Neural progenitor cell (in vitro differentiated cells): ENCODE measurements at regions not wholly inside any gene's neighbourhood (a gene's known extent, or its start where the extent isn't known, plus 50 kb on each side); places are given as distances from the start of the nearest gene placed in this dataset.
A peak's percentile ranks its signal among the peaks of the same experiment; 100 is the strongest.

Experiments used
- DNase-seq: peaks from one replicate; pipeline ENCODE4 v3.0.0-alpha.2; 2016; ENCODE audit warnings: low spot score
- H2AFZ ChIP-seq: fragments of 200-600 bp; sonication (generic); replicated peaks from 2 replicates; pipeline ENCODE4 v1.6.1; 2016; ENCODE audit warnings: antibody characterized with exemption
- H3F3A ChIP-seq: fragments of 200-600 bp; sonication (generic); 2 replicates; pipeline ENCODE4 v1.6.1; 2016; ENCODE audit warnings: antibody characterized with exemption, low read depth
- H3K27ac ChIP-seq: fragments of 200-600 bp; sonication (generic); 2 replicates; pipeline ENCODE4 v1.5.1; 2016; ENCODE audit warnings: mild to moderate bottlenecking
- H3K27me3 ChIP-seq: fragments of 200-600 bp; sonication (generic); 2 replicates; pipeline ENCODE4 v1.6.1; 2016; ENCODE audit warnings: mild to moderate bottlenecking, moderate library complexity
- H3K36me3 ChIP-seq: fragments of 200-600 bp; sonication (generic); 2 replicates; pipeline ENCODE4 v1.5.1; 2016
- H3K4me1 ChIP-seq: fragments of 200-600 bp; sonication (generic); 2 replicates; pipeline ENCODE4 v1.6.1; 2016; ENCODE audit warnings: mixed run types
- H3K4me2 ChIP-seq: fragments of 200-600 bp; sonication (generic); 2 replicates; pipeline ENCODE4 v1.6.1; 2016
- H3K4me3 ChIP-seq: fragments of 200-600 bp; sonication (generic); 2 replicates; pipeline ENCODE4 v1.5.1; 2016
- H3K79me2 ChIP-seq: fragments of 200-600 bp; sonication (generic); 2 replicates; pipeline ENCODE4 v1.6.1; 2016; ENCODE audit warnings: low read depth
- H3K9ac ChIP-seq: fragments of 200-600 bp; sonication (generic); 2 replicates; pipeline ENCODE4 v1.6.1; 2016
- H3K9me3 ChIP-seq: fragments of 200-600 bp; sonication (generic); 2 replicates; pipeline ENCODE4 v1.5.1; 2016; ENCODE audit warnings: low read depth
- H4K20me1 ChIP-seq: fragments of 200-600 bp; sonication (generic); 2 replicates; pipeline ENCODE4 v1.6.1; 2016; ENCODE audit warnings: low read depth
- H3K27ac Mint-ChIP-seq: 3 replicates; pipeline ENCODE4 v1.8.0; 2021; ENCODE audit warnings: mixed read lengths
- H3K27me3 Mint-ChIP-seq: 2 replicates; pipeline ENCODE4 v1.8.0; 2022; ENCODE audit warnings: low read depth, mild to moderate bottlenecking, inconsistent platforms, moderate library complexity, mixed read lengths; ENCODE audit not compliant: insufficient read depth
- H3K36me3 Mint-ChIP-seq: 3 replicates; pipeline ENCODE4 v1.8.0; 2021; ENCODE audit warnings: mixed read lengths
- H3K4me1 Mint-ChIP-seq: 3 replicates; pipeline ENCODE4 v1.8.0; 2021; ENCODE audit warnings: mixed read lengths
- H3K4me3 Mint-ChIP-seq: 3 replicates; pipeline ENCODE4 v1.8.0; 2021; ENCODE audit warnings: mild to moderate bottlenecking, moderate library complexity, mixed read lengths
- H3K9me3 Mint-ChIP-seq: 3 replicates; pipeline ENCODE4 v1.8.0; 2020; ENCODE audit warnings: mixed read lengths
- CTCF ChIP-seq: fragments of 200-600 bp; sonication (generic); IDR thresholded peaks from 2 replicates; pipeline ENCODE4 v1.5.1; 2017; ENCODE audit warnings: antibody characterized with exemption, mild to moderate bottlenecking
- EZH2 ChIP-seq: fragments of 200-600 bp; sonication (generic); IDR thresholded peaks from 2 replicates; pipeline ENCODE4 v1.6.1; 2017; ENCODE audit warnings: antibody characterized with exemption, mild to moderate bottlenecking, moderate library complexity
- EZH2phosphoT487 ChIP-seq: fragments of 200-600 bp; sonication (generic); IDR thresholded peaks from 2 replicates; pipeline ENCODE4 v1.6.1; 2017; ENCODE audit warnings: antibody characterized with exemption

DNA sequence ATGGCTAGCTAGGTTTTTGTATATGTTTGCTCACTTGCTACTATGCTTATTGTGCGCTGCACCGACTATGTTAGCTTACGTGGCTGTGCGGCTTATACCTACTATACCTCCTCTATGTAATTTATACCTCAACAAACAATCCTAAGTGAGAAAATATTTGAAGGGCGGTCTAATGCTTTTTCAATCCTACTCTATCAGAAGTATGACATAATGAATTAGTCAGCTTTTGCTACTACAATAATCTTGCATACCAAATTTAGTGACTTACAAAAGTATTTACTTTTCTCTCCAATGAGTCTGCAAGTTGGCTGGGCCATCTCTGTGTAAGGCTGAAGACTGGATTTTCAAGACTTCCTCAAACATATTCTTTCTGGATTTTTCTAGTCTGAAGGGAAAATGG is 391.2 kb upstream of the NECTIN3 start:
- no peaks in the 10 kb centered on the region for H3F3A ChIP-seq
- H3K9me3 ChIP-seq, result no peaks in the 10 kb centered on the region
- H3K4me1 ChIP-seq, result peaks cover 7% of the 10 kb centered on the region
- DNase-seq, result no peak
- no peaks in the 10 kb centered on the region for H3K79me2 ChIP-seq
- no peaks in the 10 kb centered on the region for H3K36me3 ChIP-seq
- H2AFZ ChIP-seq, result no peak overlapping the region
- no peak overlapping the region for H3K4me2 ChIP-seq
- Mint-ChIP-seq H3K27ac (no peak overlapping the region), H3K4me3 (no peak overlapping the region), H3K36me3 (no peaks in the 10 kb centered on the region), H3K9me3 (peaks cover 4% of the 10 kb centered on the region), H3K27me3 (peaks cover 2% of the 10 kb centered on the region), H3K4me1 (peaks cover 13% of the 10 kb centered on the region)
- H3K4me3 ChIP-seq, result no peak overlapping the region
- H3K27me3 ChIP-seq, result no peaks in the 10 kb centered on the region
- H3K9ac ChIP-seq, result no peak overlapping the region
- no peak for TF ChIP-seq EZH2phosphoT487
- no peak overlapping the region for H3K27ac ChIP-seq
- no peaks in the 10 kb centered on the region for H4K20me1 ChIP-seq

GRCh38 chr3:110684466-110684865 is 387.1 kb upstream of the NECTIN3 start:
- H3F3A ChIP-seq, result peaks cover 8% of the 10 kb centered on the region
- no peaks in the 10 kb centered on the region for H3K9me3 ChIP-seq
- no peak overlapping the region for H3K4me3 ChIP-seq
- Mint-ChIP-seq H3K9me3 (peaks cover 2% of the 10 kb centered on the region), H3K36me3 (no peaks in the 10 kb centered on the region), H3K4me3 (no peak overlapping the region), H3K4me1 (peaks cover 17% of the 10 kb centered on the region), H3K27me3 (peaks cover 2% of the 10 kb centered on the region), H3K27ac (no peak overlapping the region)
- no peak overlapping the region for H3K9ac ChIP-seq
- no peaks in the 10 kb centered on the region for H3K36me3 ChIP-seq
- H3K27me3 ChIP-seq, result no peaks in the 10 kb centered on the region
- no peak overlapping the region for H3K27ac ChIP-seq
- H3K4me2 ChIP-seq, result no peak overlapping the region
- no peak for DNase-seq
- TF ChIP-seq CTCF (no peak), EZH2phosphoT487 (no peak), EZH2 (no peak)
- H3K79me2 ChIP-seq, result no peaks in the 10 kb centered on the region
- H2AFZ ChIP-seq, result no peak overlapping the region
- H4K20me1 ChIP-seq, result no peaks in the 10 kb centered on the region
- H3K4me1 ChIP-seq, result peaks cover 14% of the 10 kb centered on the region

DNA sequence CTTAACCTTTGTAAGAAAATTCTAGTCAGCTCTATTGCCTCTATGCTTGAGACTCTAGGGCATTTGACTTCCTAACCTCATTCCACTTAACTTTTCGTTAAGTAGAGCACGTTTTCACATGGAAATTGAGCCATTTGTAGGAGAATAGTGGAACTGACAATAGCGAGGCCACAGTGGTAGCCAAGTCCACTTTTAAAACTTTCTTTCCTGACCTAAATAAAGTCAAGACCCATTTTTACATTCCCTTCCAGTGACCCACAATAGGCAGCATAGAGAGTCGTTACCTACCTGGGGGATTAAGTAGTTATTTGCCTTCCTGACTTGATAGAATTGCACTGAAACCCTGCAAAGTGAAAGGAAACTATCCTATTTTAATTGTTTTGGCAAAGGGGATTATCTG is 386.0 kb upstream of the NECTIN3 start:
- Mint-ChIP-seq H3K4me1 (peaks cover 17% of the 10 kb centered on the region), H3K9me3 (peaks cover 2% of the 10 kb centered on the region), H3K27ac (peak overlapping the region; percentile 84), H3K4me3 (no peak overlapping the region), H3K36me3 (no peaks in the 10 kb centered on the region), H3K27me3 (peaks cover 2% of the 10 kb centered on the region)
- H3K9ac ChIP-seq, result no peak overlapping the region
- no peaks in the 10 kb centered on the region for H3K9me3 ChIP-seq
- no peaks in the 10 kb centered on the region for H4K20me1 ChIP-seq
- H3K36me3 ChIP-seq, result no peaks in the 10 kb centered on the region
- H3K79me2 ChIP-seq, result no peaks in the 10 kb centered on the region
- peaks cover 14% of the 10 kb centered on the region for H3K4me1 ChIP-seq
- H3K4me3 ChIP-seq, result no peak overlapping the region
- peaks cover 8% of the 10 kb centered on the region for H3F3A ChIP-seq
- no peak overlapping the region for H3K27ac ChIP-seq
- H3K27me3 ChIP-seq, result no peaks in the 10 kb centered on the region
- no peak overlapping the region for H2AFZ ChIP-seq
- TF ChIP-seq EZH2phosphoT487 (peak; percentile 67), CTCF (no peak), EZH2 (no peak)
- DNase-seq, result peak; percentile 4
- peak overlapping the region; percentile 47 for H3K4me2 ChIP-seq

- H3K4me1 Mint-ChIP-seq, result peaks cover 17% of the 10 kb centered on the region
- H3K79me2 ChIP-seq, result no peaks in the 10 kb centered on the region
- no peaks in the 10 kb centered on the region for H3K36me3 ChIP-seq
- peaks cover 2% of the 10 kb centered on the region for H3K27me3 Mint-ChIP-seq
- no peak for DNase-seq
- no peak overlapping the region for H3K4me3 ChIP-seq
- no peak overlapping the region for H3K27ac Mint-ChIP-seq
- H2AFZ ChIP-seq, result no peak overlapping the region
- H3F3A ChIP-seq, result peaks cover 8% of the 10 kb centered on the region
- H3K4me1 ChIP-seq, result peaks cover 14% of the 10 kb centered on the region
- no peaks in the 10 kb centered on the region for H3K27me3 ChIP-seq
- no peaks in the 10 kb centered on the region for H3K9me3 Mint-ChIP-seq
- no peak overlapping the region for H3K4me3 Mint-ChIP-seq
- H4K20me1 ChIP-seq, result no peaks in the 10 kb centered on the region
- H3K27ac ChIP-seq, result no peak overlapping the region
- H3K36me3 Mint-ChIP-seq, result no peaks in the 10 kb centered on the region
- no peak overlapping the region for H3K9ac ChIP-seq
- H3K4me2 ChIP-seq, result no peak overlapping the region
- H3K9me3 ChIP-seq, result no peaks in the 10 kb centered on the region
- TF ChIP-seq EZH2 (no peak), EZH2phosphoT487 (no peak), CTCF (no peak)
Observed at GRCh38 chr3:110686701-110687100, 384.9 kb upstream of the NECTIN3 start.
